Right lobe of liver (tissue), 6 donors: ENCODE measurements at regions not wholly inside any gene's neighbourhood (a gene's known extent, or its start where the extent isn't known, plus 50 kb on each side); places are given as distances from the start of the nearest gene placed in this dataset.
"Not testable (repeated sequence)": the region's sequence is repeated elsewhere in the genome, so short reads cannot be mapped to it uniquely, and the experiment has no call there.

Experiments
- ATAC-seq, 4 donors: fragments of 200-7000 bp; cut with Tn5 transposase; one replicate each; pipeline ENCODE4 v1.9.1; 2020; ENCODE audit warnings: mild to moderate bottlenecking in 4 of 4, moderate library complexity in 4 of 4
- DNase-seq, 3 donors: peaks; one replicate each; pipeline ENCODE4 v3.0.0-alpha.2; 2020
- H3K27ac ChIP-seq, 3 donors: fragments of 200-600 bp; one replicate each; pipeline ENCODE4 v1.8.0; 2022
- H3K27me3 ChIP-seq, 2 donors: fragments of 200-600 bp; one replicate each; pipeline ENCODE4 v1.8.0; 2022
- H3K36me3 ChIP-seq, 4 donors: fragments of 200-600 bp; sonication (generic) in 1 of 4; one replicate each; pipeline versions ENCODE4 v1.5.1 to v1.8.0; 2017 to 2022; ENCODE audit warnings: control low read depth in 1 of 4
- H3K4me1 ChIP-seq, 4 donors: fragments of 200-600 bp; sonication (generic) in 1 of 4; one replicate each; pipeline versions ENCODE4 v1.5.1 to v1.8.0; 2017 to 2022; ENCODE audit warnings: control low read depth in 1 of 4
- H3K4me3 ChIP-seq, 3 donors: fragments of 200-600 bp; one replicate each; pipeline ENCODE4 v1.8.0; 2022
- H3K9me3 ChIP-seq, 4 donors: fragments of 200-600 bp; sonication (generic) in 1 of 4; one replicate each; pipeline versions ENCODE4 v1.5.1 to v1.8.0; 2017 to 2022; ENCODE audit warnings: control low read depth in 1 of 4
- CTCF ChIP-seq, 4 donors: fragments of 200-600 bp in 3 of 4; fragments of 450-650 bp in 1 of 4; IDR thresholded peaks; one replicate each; pipeline versions ENCODE4 v1.5.1 to v1.8.0; 2016 to 2022; ENCODE audit warnings: antibody characterized with exemption in 4 of 4, mild to moderate bottlenecking in 2 of 4
- POLR2A ChIP-seq: fragments of 450-650 bp; IDR thresholded peaks from one replicate; pipeline ENCODE4 v1.6.1; 2017; ENCODE audit warnings: antibody characterized with exemption, mild to moderate bottlenecking
- WGBS: methylation state at CpG from one replicate; pipeline ENCODE4 v1.1.6; 2018; ENCODE audit warnings: low coverage, low lambda C conversion rate; ENCODE audit not compliant: insufficient coverage; ENCODE audit errors: missing lambda C conversion rate; 5-methylcytosine and 5-hydroxymethylcytosine counted together
- intact Hi-C, 2 donors: fragments of 100-400 bp; cut with DNase I; formaldehyde crosslinking; loops; one replicate each; pipeline versions ENCODE4 v1.11.2 to v1.14.1; 2022
- donor health status: DM: no; HTN: yes; CAD: no.
- donor health status: DM: no; HTN: no; CAD: no.
- donor health status: DM: no; HTN: no; CAD: no.
- donor health status: DM: no; HTN: yes; CAD: no.
- donor health status: DM: no; HTN: yes; CAD: no.

GRCh38 chr14:59133709-59134108, 54.8 kb upstream of the DAAM1 start:
- Histone ChIP-seq H3K4me3 (no peak overlapping the region), H3K36me3 (no peaks in the 10 kb centered on the region), H3K9me3 (no peaks in the 10 kb centered on the region), H3K27ac (no peak overlapping the region), H3K4me1 (peaks cover 0 to 8% (median 0%) of the 10 kb centered on the region in 4 donors), H3K27me3 (no peaks in the 10 kb centered on the region)
- intact Hi-C loops: no loop called here
- DNase-seq (no peak), ATAC-seq (no peak)
- TF ChIP-seq POLR2A (no peak), CTCF (IDR thresholded peaks at IDR 0.05) (no peak)
- 86% methylated on average over 4 of the region's 4 CpGs for WGBS

- no peak overlapping the region for H3K4me3 ChIP-seq
- no peaks in the 10 kb centered on the region for H3K27me3 ChIP-seq
- WGBS: 81% methylated on average over 3 of the region's 3 CpGs
- no peaks in the 10 kb centered on the region for H3K9me3 ChIP-seq
- no peak for DNase-seq
- intact Hi-C loops: no loop called here
- ATAC-seq: no peak
- H3K36me3 ChIP-seq: no peaks in the 10 kb centered on the region
- TF ChIP-seq CTCF (IDR thresholded peaks at IDR 0.05) (no peak), POLR2A (no peak)
- H3K27ac ChIP-seq: no peak overlapping the region
- H3K4me1 ChIP-seq: peaks cover 0 to 8% (median 0%) of the 10 kb centered on the region in 4 donors
Observed at GRCh38 chr14:59134307-59134706, 54.2 kb upstream of the DAAM1 start.

GRCh38 chr14:59137256-59137655, 51.2 kb upstream of the DAAM1 start:
- TF ChIP-seq CTCF (IDR thresholded peaks at IDR 0.05) (peak in 1 of 4 donors; percentile 4), POLR2A (no peak)
- ATAC-seq (peak; percentile 75 to 93 (median 86)), DNase-seq (peak in 1 of 3 donors; percentile 50)
- H3K27ac ChIP-seq: no peak overlapping the region
- H3K36me3 ChIP-seq: no peaks in the 10 kb centered on the region
- H3K27me3 ChIP-seq: no peaks in the 10 kb centered on the region
- H3K4me1 ChIP-seq: peaks cover 0 to 8% (median 0%) of the 10 kb centered on the region in 4 donors
- no peaks in the 10 kb centered on the region for H3K9me3 ChIP-seq
- no peak overlapping the region for H3K4me3 ChIP-seq
- intact Hi-C loops: no loop called here
- WGBS: 51% methylated on average over 3 of the region's 3 CpGs

- H3K27ac ChIP-seq, intact Hi-C loops, H3K27me3 ChIP-seq, H3K4me3 ChIP-seq, H3K36me3 ChIP-seq, DNase-seq, H3K4me1 ChIP-seq, H3K9me3 ChIP-seq: not testable (repeated sequence)
- ATAC-seq: peak in 2 of 4 donors; percentile 9 to 58
- 34% methylated on average over 5 of the region's 5 CpGs for WGBS
Observed at GRCh38 chr14:59138576-59138975, 49.9 kb upstream of the DAAM1 start.
